Mesenchymal stem cell (in vitro differentiated cells and primary cell): ENCODE measurements at regions not wholly inside any gene's neighbourhood (a gene's known extent, or its start where the extent isn't known, plus 50 kb on each side); places are given as distances from the start of the nearest gene placed in this dataset.

Source experiments
- DNase-seq: peaks from one replicate; pipeline ENCODE4 v3.0.0-alpha.2; 2013
- H2AFZ ChIP-seq: one replicate; pipeline ENCODE4 v1.6.1; 2013; ENCODE audit warnings: low read depth, mild to moderate bottlenecking, control low read depth, inconsistent platforms, low read length, moderate library complexity
- H2AK5ac ChIP-seq: 2 replicates; pipeline ENCODE4 v1.6.1; 2013; ENCODE audit warnings: low read length, moderate library complexity, mild to moderate bottlenecking, inconsistent platforms; ENCODE audit not compliant: severe bottlenecking
- H2BK120ac ChIP-seq: one replicate; pipeline ENCODE4 v1.6.1; 2013; ENCODE audit warnings: low read depth, mild to moderate bottlenecking, inconsistent platforms, low read length, moderate library complexity
- H2BK12ac ChIP-seq, 2 experiments: one replicate each; pipeline ENCODE4 v1.6.1; 2013; ENCODE audit warnings: inconsistent platforms in 2 of 2, low read length in 2 of 2, mild to moderate bottlenecking in 2 of 2, moderate library complexity in 2 of 2, control low read depth in 1 of 2
- H2BK15ac ChIP-seq: one replicate; pipeline ENCODE4 v1.6.1; 2013; ENCODE audit warnings: mild to moderate bottlenecking, low read depth, inconsistent platforms; ENCODE audit not compliant: poor library complexity, severe bottlenecking
- H2BK5ac ChIP-seq: 2 replicates; pipeline ENCODE4 v1.6.1; 2013; ENCODE audit warnings: low read depth, mild to moderate bottlenecking, low read length, control low read depth, inconsistent platforms; ENCODE audit not compliant: poor library complexity, severe bottlenecking
- H3K14ac ChIP-seq, 2 experiments: one replicate each; pipeline ENCODE4 v1.6.1; 2013; ENCODE audit warnings: inconsistent platforms in 2 of 2, low read length in 2 of 2, control low read depth in 1 of 2, mild to moderate bottlenecking in 1 of 2, moderate library complexity in 1 of 2
- H3K18ac ChIP-seq, 2 experiments: one replicate each; pipeline ENCODE4 v1.6.1; 2013; ENCODE audit warnings: inconsistent platforms in 2 of 2, low read length in 2 of 2, control low read depth in 1 of 2, low read depth in 1 of 2, mild to moderate bottlenecking in 1 of 2
- H3K23ac ChIP-seq, 2 experiments: one replicate each; pipeline ENCODE4 v1.6.1; 2013; ENCODE audit warnings: inconsistent platforms in 2 of 2, low read length in 2 of 2, mild to moderate bottlenecking in 2 of 2, moderate library complexity in 2 of 2, control low read depth in 1 of 2
- H3K27ac ChIP-seq: 2 replicates; pipeline ENCODE4 v1.5.1; 2013; ENCODE audit warnings: mild to moderate bottlenecking, moderate library complexity, low read length, control low read depth, inconsistent platforms; ENCODE audit not compliant: poor library complexity, severe bottlenecking
- H3K27me3 ChIP-seq, 2 experiments: 2 replicates each; pipeline versions ENCODE4 v1.6.1 to v1.7.0; 2013; ENCODE audit warnings: low read length in 2 of 2, mild to moderate bottlenecking in 2 of 2, moderate library complexity in 2 of 2, control low read depth in 1 of 2, inconsistent platforms in 1 of 2; ENCODE audit not compliant: control insufficient read depth in 1 of 2, insufficient read depth in 1 of 2
- H3K36me3 ChIP-seq, 2 experiments: 2 replicates each; pipeline versions ENCODE4 v1.6.1 to v1.7.0; 2013; ENCODE audit warnings: low read length in 2 of 2, control low read depth in 1 of 2, inconsistent platforms in 1 of 2, low read depth in 1 of 2, mild to moderate bottlenecking in 1 of 2; ENCODE audit not compliant: insufficient read depth in 2 of 2, control insufficient read depth in 1 of 2
- H3K4ac ChIP-seq, 2 experiments: one replicate each; pipeline ENCODE4 v1.6.1; 2013; ENCODE audit warnings: inconsistent platforms in 2 of 2, low read length in 2 of 2, mild to moderate bottlenecking in 2 of 2, moderate library complexity in 2 of 2, control low read depth in 1 of 2, low read depth in 1 of 2
- H3K4me1 ChIP-seq: 2 replicates; pipeline ENCODE4 v1.6.1; 2013; ENCODE audit warnings: low read depth, low read length, control low read depth; ENCODE audit not compliant: control insufficient read depth, insufficient read depth
- H3K4me2 ChIP-seq: 2 replicates; pipeline ENCODE4 v1.6.1; 2013; ENCODE audit warnings: low read length, mild to moderate bottlenecking, inconsistent platforms; ENCODE audit not compliant: poor library complexity, severe bottlenecking
- H3K4me3 ChIP-seq, 2 experiments: 2 replicates each; pipeline versions ENCODE4 v1.5.1 to v1.7.0; 2013; ENCODE audit warnings: low read length in 2 of 2, mild to moderate bottlenecking in 2 of 2, control low read depth in 1 of 2, low read depth in 1 of 2; ENCODE audit not compliant: insufficient read depth in 1 of 2
- H3K79me1 ChIP-seq: replicated peaks from 2 replicates; pipeline ENCODE4 v1.6.1; 2013; ENCODE audit warnings: mild to moderate bottlenecking, control low read depth, low read length, inconsistent platforms; ENCODE audit not compliant: poor library complexity, severe bottlenecking
- H3K9ac ChIP-seq: 2 replicates; pipeline ENCODE4 v1.7.0; 2013; ENCODE audit warnings: mild to moderate bottlenecking, low read length, moderate library complexity
- H3K9me3 ChIP-seq: 2 replicates; pipeline ENCODE4 v1.7.0; 2013; ENCODE audit warnings: mild to moderate bottlenecking, low read length; ENCODE audit not compliant: control insufficient read depth
- H4K8ac ChIP-seq: one replicate; pipeline ENCODE4 v1.6.1; 2013; ENCODE audit warnings: inconsistent platforms, mild to moderate bottlenecking, low read length, moderate library complexity
- H4K91ac ChIP-seq: one replicate; pipeline ENCODE4 v1.6.1; 2013; ENCODE audit warnings: mild to moderate bottlenecking, low read length, inconsistent platforms
- WGBS: methylation state at CpG from one replicate; pipeline ENCODE4 v1.1.7; 2013; ENCODE audit warnings: mixed read lengths; 5-methylcytosine and 5-hydroxymethylcytosine counted together

DNA sequence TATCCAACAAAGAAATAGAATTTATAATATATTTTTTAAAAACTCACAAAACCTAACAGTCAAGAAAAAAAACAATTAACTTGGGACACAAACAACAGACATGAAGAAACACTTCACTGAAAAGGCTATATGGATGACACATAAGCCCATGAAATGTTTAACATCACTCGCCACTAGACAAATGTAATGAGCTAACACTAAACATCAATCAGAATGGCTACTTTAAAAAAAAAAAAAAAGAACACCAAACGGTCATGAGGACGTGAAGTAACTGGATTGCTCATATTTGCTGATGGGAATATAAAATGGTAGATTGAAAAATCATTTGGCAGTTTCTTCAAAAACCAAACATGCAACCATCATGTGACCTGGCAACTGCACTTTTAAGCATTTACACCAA, 97.3 kb upstream of the RGPD4 start:
- Histone ChIP-seq H2BK5ac (no peak overlapping the region), H2AFZ (no peak overlapping the region), H2AK5ac (no peak overlapping the region), H3K4me2 (no peak overlapping the region), H3K27ac (no peak overlapping the region), H3K9ac (no peak overlapping the region), H2BK15ac (no peak overlapping the region), H3K4ac (no peak overlapping the region), H3K27me3 (no peaks in the 10 kb centered on the region), H3K14ac (no peak overlapping the region), H3K18ac (no peak overlapping the region), H3K4me3 (no peak overlapping the region), H3K36me3 (no peaks in the 10 kb centered on the region), H4K8ac (no peak overlapping the region), H2BK12ac (no peak overlapping the region), H4K91ac (no peak overlapping the region), H2BK120ac (no peak overlapping the region), H3K4me1 (no peaks in the 10 kb centered on the region), H3K23ac (no peak overlapping the region), H3K79me1 (no peaks in the 10 kb centered on the region), H3K9me3 (no peaks in the 10 kb centered on the region)
- DNase-seq: peak; percentile 10
- WGBS: 100% methylated on average over 1 of the region's 3 CpGs

DNA sequence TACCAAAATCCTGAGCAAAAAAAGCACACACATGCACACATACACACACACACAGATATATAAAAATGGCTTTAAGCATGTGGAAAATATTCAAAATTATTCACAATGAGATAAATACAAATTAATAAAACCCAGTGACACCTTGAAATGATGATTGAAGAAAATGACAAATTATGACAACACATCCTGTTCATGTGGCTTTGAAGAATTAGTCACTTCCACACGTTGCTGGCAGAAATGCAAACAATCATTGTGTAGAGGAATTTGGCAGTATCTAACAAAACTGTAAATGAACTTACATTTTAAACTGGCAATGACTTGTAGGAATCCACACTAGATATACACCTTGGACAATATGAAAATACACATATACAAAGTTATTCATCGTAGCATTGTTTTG, 95.8 kb upstream of the RGPD4 start:
- WGBS: 60% methylated on average over 1 of the region's 2 CpGs

DNA sequence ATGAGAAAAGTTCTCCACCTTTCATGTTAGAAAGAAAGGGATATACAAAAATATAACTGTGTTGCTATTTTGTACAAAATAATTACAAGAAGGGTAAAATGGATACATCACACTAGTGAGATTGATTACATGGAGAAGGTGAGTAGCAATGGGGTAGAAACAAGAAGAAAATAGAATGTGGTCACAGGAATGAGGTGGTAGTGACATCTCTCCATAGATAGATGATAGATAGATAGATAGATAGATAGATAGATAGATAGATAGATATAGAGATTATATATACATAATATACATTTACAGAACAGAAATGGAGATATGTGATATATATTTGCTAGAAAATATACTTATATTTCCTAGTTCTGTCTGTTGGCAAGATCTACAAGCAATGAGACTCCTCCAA, 95.3 kb upstream of the RGPD4 start:
- H3K4ac ChIP-seq: no peak overlapping the region
- H4K8ac ChIP-seq: no peak overlapping the region
- no peak overlapping the region for H3K18ac ChIP-seq

More for the DNA sequence above, 95.8 kb upstream of the RGPD4 start:
- H3K27ac ChIP-seq: no peak overlapping the region
- H3K9me3 ChIP-seq: no peaks in the 10 kb centered on the region
- no peak overlapping the region for H4K91ac ChIP-seq
- H2AK5ac ChIP-seq: no peak overlapping the region
- DNase-seq: no peak
- no peak overlapping the region for H3K18ac ChIP-seq
- H3K4me3 ChIP-seq: no peak overlapping the region
- H3K4me1 ChIP-seq: no peaks in the 10 kb centered on the region
- H2BK15ac ChIP-seq: no peak overlapping the region
- no peak overlapping the region for H2BK5ac ChIP-seq
- H3K23ac ChIP-seq: no peak overlapping the region
- H3K14ac ChIP-seq: no peak overlapping the region
- no peak overlapping the region for H2BK12ac ChIP-seq
- H3K4ac ChIP-seq: no peak overlapping the region
- H3K36me3 ChIP-seq: no peaks in the 10 kb centered on the region
- no peaks in the 10 kb centered on the region for H3K27me3 ChIP-seq
- no peak overlapping the region for H2BK120ac ChIP-seq
- H2AFZ ChIP-seq: no peak overlapping the region
- H3K79me1 ChIP-seq: no peaks in the 10 kb centered on the region
- H3K9ac ChIP-seq: no peak overlapping the region
- H4K8ac ChIP-seq: no peak overlapping the region
- no peak overlapping the region for H3K4me2 ChIP-seq

DNA sequence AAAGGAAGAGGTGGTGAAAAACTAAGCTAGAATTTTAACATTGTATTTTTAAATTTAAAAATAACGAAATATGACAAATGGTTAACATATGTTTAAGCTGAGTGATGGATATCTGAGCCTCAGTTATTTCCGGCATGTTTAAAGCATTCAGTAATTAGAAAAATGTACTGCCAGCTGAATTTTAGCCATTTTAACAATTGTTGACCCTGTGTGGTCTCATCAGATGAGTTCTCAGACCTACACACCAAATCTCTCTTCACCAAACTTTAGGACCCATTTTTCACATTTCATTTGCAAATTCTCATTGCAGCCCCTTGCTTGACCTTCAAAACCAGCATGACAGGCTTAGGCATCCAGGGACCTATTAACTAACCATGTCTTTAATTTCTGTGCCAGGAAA, 91.5 kb upstream of the RGPD4 start:
- DNase-seq: no peak
- no peak overlapping the region for H2BK15ac ChIP-seq
- 100% methylated on average over 2 of the region's 2 CpGs for WGBS

More for the DNA sequence above, 95.3 kb upstream of the RGPD4 start:
- H3K4me1 ChIP-seq: no peaks in the 10 kb centered on the region
- H2BK120ac ChIP-seq: no peak overlapping the region
- H3K9ac ChIP-seq: no peak overlapping the region
- no peaks in the 10 kb centered on the region for H3K79me1 ChIP-seq
- H3K27me3 ChIP-seq: no peaks in the 10 kb centered on the region
- H3K4me2 ChIP-seq: no peak overlapping the region
- H3K9me3 ChIP-seq: no peaks in the 10 kb centered on the region
- no peak overlapping the region for H2BK5ac ChIP-seq
- no peaks in the 10 kb centered on the region for H3K36me3 ChIP-seq
- H3K4me3 ChIP-seq: no peak overlapping the region
- H3K23ac ChIP-seq: no peak overlapping the region
- H3K14ac ChIP-seq: no peak overlapping the region
- no peak for DNase-seq
- no peak overlapping the region for H3K27ac ChIP-seq
- H2AFZ ChIP-seq: no peak overlapping the region
- no peak overlapping the region for H2BK12ac ChIP-seq
- no peak overlapping the region for H4K91ac ChIP-seq
- no peak overlapping the region for H2AK5ac ChIP-seq
- H2BK15ac ChIP-seq: no peak overlapping the region

More for the DNA sequence above, 91.5 kb upstream of the RGPD4 start:
- Histone ChIP-seq H3K9ac (no peak overlapping the region), H3K4ac (no peak overlapping the region), H3K4me3 (no peak overlapping the region), H3K23ac (no peak overlapping the region), H3K14ac (no peak overlapping the region), H3K9me3 (no peaks in the 10 kb centered on the region), H3K79me1 (no peaks in the 10 kb centered on the region), H3K4me1 (no peaks in the 10 kb centered on the region), H3K27ac (no peak overlapping the region), H2BK120ac (no peak overlapping the region), H2AFZ (no peak overlapping the region), H3K27me3 (no peaks in the 10 kb centered on the region), H4K8ac (no peak overlapping the region), H3K18ac (no peak overlapping the region), H4K91ac (no peak overlapping the region), H2BK12ac (no peak overlapping the region), H3K4me2 (no peak overlapping the region), H2AK5ac (no peak overlapping the region), H3K36me3 (no peaks in the 10 kb centered on the region), H2BK5ac (no peak overlapping the region)
